Suppressor macrophage treated with lipopolysaccharide for 4 hours (primary cell): ENCODE measurements at regions not wholly inside any gene's neighbourhood (a gene's known extent, or its start where the extent isn't known, plus 50 kb on each side); places are given as distances from the start of the nearest gene placed in this dataset.

Experiments used
- DNase-seq: peaks from one replicate; pipeline ENCODE4 v3.0.0-alpha.2; 2020

DNA sequence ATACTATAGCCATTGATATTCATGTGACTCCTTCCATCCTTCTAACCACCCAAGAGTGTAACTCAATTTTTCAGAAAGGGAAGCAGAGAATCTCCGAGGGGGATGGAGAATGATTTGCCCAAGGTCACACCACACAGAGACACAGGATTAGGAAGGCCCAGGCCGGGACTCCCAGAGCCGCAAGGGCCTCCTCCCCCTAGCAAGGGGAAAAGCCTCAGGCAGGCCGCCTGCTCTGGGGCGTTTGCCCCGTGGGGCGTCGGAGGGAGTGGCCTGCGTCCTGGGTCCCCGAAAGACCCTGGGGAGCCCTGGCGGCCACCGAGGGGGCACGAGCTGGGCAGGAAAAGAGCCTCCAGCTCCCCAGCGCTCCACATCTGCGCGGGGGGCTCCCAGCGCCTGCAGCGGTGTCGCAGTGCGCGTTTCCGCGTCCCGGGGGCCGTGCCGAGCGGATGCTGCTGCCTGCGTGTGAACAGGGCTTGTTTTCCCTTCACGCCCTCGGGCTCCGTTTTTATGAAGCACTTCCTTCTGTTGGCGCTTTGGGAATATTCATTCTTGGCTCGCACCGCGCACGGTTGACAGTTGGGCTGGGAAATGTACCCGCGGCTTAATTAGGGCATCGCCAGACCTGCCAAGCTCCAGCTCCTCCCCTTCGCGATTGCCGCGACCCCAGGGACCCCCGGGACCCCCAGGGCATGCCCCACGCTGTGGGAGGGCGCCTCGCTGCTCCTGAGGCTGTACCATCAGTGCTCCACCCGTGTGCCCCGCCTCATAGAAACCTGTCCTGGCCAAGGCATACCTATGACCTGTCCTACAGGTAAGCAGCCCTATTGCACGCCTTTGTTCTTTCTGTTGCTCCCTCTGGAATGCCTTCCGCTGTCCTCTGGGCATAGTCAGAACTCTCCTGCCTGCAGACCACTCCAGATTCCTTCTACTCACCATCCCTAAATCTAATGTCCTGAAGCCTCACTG is 158.9 kb upstream of the GLI2 start:
- DNase-seq, result no peak

DNA sequence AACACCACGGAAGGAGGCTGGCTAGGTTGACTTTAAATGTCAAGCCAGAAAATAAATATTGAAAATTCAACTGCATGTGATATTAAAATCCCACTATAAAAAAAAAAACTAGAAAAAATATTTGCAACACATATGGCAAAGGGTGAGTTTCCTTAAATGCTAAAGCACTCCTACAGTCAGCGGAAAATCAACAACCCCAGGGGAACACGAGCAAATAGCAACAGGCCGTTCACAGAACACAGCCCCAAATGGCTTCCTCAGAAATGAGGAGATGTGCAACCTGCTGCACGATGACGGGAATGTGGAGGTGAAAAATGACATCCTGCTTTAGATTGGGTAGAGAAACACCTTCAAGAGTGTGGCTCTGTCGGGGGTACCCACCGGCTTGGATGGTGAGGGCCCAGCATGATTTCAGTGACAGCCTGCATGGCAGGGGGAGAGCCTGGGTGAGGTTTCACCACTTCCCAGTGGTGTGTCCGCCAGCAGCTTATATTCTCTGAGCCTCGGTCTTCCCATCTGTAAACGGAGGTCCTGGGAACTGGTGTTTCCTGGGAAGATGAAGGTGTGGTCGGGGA is 157.9 kb upstream of the GLI2 start:
- DNase-seq, result no peak

DNA sequence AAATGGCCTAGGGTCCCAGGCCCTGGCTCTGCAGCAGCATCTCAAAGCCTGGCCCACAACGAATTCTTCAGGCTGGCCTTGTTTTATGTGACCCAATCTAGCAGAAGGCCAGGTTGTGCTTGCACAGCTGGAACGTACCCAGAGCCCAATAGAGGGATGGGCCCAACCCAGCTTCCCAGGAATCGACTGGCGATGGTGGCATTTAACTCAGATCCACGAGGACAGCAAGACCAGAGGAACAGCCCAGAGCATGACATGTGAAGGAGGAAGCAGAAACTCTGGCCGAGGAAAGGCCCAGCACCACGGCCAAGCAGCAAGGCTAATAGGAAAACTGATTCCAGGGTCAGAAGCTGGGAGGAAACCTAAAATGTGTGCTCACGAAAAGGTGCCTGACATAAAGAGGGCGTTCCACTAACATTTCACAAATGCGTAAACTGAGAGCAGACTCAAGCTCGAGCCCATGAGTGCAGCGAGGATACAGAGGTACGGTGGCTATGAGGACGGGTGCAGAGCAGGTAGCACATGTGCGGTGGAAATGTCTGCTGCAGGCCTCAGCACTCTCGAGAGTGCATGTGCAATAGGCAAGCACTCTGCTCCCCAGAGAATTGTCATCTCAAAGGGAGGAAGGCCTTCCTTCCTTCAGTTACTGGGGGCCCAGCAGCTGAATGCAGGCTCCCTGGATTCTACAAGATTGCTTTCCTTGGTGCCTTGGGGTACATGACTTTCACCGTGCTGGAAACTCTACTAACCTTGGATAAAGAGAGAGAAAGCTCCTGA is 156.9 kb upstream of the GLI2 start:
- DNase-seq, result no peak

DNA sequence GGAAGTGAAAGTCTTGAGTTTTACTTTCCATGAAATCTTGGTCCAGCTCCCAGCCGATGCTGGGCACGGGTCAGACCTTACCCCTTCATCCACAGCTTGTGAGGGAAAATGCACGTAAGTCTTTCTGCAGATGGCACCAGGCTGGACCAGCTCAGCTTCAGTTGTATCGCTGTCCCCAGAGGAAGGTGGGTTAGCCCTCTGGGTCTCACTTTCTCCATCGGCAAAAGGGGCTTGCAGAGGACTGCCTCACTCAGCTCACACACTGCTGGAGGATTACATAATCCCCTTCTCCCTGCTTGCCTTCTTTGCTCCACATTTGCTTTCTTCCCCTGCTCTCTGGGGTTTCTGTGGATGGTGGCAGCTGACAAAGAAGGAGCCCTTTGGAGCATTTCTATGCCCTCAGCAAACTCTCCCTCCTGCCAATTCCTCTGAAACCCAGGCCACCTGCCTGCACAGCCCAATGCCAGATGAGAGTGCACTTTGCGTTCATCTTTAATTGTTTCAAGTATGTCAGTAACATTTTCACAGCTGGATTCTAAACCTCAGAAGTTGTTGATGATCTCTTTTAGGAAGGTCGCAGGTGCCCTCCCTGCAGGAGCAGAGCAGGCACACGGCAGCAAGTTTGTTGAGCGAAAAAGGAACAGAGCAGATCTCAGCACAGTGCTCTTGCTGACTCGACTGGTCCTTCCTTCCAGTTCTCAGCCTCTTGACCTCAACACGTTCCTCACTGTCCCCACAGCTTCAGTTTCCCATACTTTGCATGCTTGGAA is 155.6 kb upstream of the GLI2 start:
- DNase-seq, result no peak

DNA sequence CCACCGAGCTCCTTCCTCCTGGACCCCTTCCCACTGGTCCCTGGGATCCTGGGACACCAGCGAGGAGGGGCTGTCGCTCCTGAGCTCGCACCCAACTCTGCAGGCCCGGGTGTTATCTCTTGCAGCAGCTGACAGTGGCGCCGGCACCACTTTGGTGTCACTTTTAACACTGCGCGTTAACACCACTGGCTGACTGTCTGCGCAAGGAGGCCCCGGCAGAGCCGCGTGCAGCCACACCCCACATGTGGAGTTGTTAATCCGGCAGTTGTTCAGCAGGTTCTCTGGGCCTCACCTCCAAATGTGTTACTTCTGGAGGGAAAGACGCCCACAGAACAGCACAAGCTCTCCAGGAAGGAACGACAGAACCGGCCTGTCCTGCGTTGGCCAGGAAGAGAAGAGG is 155.0 kb upstream of the GLI2 start:
- DNase-seq, result no peak

DNA sequence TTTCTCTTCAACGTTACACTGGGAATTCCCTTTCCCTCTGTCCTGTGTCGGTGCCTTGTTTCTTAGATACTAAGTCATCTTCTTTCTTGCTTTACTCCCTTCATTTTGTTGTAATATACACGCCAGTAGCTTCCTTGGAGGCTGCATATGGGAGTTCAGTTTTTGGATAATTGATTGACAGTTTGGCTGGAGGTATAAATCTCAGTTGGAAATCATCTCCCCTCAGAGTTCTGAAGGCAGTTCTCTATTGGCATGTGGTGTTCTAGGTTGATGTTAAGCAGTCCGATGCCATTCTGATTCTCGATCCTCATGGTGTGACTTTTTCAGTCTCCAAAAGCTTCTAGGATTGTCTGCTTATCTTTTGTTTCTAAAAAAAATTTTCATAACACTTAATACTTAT is 152.5 kb upstream of the GLI2 start:
- no peak for DNase-seq

DNA sequence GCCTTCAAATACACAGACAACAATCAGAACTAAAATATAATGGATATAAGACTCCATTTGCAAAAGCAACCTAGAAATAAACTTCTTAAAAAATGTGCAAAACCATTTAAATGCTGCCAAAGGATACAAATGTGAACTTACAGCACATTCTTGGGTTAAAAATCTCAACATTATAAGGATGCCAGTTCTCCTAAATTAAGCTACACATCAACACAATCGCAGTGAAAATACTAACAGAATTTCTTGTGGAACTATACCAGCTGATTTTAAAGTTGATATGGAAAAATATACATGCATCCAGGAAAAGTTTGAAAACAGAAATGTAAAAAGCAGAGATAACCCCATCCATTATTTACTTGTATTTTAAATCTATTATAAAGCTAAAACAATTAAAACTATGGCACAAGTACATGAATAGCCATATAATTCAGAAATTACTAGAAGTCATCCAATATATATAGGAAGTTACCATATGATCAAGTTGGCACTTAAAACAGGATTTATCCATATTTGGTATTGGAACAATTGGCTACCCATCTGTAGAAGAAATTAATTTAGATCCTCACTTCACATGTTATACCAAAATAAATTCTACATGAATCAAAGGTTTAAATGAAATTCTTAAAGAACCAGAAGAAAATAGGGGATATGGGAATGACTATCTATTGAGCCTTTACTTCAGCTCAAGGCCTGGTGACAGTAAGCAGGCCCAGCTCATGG is 151.7 kb upstream of the GLI2 start:
- no peak for DNase-seq

DNA sequence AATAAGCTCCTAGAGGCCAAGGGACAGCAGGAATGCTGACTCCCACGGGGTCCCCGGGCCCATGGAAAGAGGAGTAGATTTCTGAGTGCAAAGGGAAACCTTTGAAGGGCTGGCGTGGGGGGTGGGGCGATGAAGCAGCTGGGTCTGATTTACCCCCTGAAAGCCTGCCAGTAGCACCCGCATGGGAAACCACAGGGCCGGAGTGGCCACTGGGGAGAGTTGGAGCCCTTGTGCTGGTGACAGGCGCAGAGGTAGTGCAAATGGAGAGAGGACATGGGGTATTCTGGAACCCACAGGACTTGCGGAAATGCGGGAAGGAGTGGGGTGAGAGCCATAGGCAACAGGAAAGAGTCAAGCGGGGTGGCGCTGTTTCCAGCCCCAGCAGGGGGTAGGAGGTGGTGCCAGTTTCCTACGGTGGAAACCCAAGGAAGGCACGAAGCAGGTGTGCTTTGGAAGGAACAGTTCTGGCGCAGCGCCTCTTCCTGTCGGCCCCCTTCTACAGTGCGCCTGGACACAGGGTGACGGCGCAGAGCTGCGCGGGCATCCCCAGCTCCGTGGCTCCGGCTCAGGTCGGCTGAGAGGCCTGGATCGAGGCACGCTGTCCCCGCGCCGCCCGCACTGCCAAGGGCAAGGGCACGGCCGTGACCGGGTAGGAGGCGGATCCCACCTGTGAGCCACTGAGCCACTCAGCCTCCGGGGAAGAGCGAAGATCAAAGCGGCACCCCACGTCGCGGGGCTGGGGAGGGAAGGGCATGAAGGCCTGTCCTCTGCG is 149.0 kb upstream of the GLI2 start:
- DNase-seq, result no peak

DNA sequence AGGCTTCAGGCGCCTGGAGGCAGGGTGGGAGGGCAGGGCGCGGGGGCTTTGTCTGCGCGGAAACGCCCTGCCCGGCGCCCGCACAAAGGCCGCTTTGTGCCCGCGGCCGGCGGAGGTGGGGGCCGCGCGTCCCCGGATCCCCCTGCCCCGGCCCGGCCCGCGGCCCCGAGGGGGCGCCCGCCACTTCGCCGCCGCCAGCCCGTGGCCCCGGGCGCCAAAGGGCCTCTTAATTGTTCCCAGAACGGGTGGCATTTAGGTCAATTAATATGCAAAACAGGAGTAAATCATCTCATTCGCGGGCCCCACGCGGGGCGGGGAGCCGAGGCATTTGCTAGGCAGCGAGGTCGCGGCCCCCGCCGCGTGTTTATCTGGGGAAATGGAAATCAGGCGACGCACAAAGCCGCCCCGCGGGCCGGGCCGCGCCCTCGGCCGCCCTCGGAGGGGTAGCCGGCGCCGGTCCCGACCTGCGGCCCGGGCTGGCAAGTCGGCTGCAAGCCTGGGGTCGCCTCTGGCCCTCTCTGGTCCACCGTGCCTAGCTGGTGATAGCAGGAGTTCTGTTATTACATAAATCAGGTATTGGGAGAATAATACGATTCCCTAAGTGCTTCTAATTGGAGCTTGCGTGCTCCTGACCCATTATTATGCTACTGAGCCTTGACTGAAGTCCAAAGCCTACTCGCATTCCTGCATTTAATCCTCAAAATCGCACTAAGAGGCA is 148.2 kb upstream of the GLI2 start:
- no peak for DNase-seq

DNA sequence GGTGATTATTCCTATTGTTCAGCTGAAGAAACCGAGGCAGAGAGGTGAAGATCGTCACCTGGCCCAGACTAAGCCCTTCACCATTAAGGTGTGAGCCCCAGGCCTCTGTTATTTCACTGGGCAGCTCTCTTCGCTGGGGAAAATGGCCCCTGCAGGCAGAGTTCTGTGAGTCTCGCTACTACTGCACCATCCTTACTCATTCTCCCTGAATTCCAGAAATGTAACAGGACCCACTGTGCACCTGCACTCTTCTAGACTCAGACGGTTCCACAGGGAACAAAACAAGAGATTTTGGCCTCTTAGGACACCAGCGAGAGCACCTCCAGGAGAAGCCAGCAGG is 147.7 kb upstream of the GLI2 start:
- DNase-seq, result no peak

DNA sequence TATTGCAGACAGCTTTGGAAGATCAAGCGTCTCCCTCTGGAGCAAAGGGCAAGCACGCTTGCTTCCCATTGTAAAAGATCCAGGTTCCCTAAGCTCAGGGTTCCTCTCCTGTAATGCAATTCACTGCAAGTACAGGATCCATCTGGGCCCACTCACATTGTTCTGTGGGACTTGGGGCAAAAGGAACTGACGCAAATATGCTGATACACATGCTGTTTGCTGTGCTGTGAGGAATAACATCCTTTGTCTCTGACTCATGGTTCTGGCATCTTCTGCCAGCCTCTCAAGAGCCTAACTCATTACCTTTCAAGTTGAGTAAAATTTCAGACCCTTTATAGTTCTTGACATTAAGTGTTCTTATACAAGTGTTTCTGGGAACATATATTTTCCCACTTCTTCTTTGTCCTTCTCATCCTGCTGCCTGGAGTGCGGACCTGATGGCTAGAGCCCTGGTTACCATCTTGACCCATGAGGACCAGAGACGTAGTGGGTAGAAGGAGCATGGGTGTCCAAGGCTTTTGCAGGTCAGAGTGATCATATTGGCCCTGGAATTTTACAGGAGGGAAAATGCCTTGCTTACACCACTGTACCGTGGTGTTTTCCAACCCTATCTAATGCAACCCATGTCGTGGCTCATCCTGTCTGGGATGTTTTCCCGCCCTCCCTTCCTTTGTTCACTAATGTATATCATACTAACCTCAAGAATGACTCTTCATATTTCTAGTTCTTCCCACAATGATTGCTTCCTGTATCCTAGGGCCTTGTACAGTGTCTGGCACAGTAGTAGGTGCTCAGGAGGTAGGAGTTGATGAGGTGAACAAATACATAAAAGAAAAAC is 145.7 kb upstream of the GLI2 start:
- DNase-seq, result no peak

DNA sequence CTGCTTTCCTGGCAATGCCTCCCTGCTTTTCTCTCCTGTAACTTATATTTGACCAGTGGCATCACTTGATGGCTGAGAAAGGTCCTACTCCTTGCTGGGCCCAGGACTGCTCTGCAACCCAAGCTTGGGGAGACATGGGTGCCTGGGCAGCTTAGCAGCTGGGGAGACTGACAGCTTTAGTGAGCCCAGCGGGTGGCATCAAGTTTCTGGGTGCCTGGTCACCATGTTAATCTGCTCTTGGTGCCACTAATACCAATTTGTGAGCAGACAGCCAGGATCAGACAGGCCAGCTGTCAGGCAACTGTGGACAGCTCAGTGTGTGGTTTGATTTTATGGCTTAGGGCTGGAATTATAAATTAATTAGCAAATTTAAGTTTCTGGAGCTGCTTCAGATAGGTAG is 144.8 kb upstream of the GLI2 start:
- no peak for DNase-seq

DNA sequence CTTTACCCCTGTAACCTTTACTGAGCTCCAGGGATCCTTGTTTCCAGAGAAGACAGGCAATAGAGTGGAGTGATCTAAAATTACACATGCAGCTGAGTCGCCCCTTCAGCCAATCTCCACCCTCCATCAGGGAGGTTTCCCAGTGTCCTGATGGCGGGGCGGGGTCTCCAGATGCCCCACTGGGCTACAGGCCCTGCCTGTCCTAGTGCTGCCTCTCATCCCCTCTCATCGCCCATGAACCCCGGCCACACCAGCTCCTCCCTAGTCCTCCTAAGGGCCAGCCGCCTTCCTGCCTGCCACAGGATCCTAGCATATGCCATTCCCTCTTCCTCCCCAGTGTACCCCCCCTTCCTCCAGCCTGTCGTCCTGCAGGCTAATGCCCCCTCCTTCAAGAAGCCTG is 144.1 kb upstream of the GLI2 start:
- DNase-seq, result no peak

DNA sequence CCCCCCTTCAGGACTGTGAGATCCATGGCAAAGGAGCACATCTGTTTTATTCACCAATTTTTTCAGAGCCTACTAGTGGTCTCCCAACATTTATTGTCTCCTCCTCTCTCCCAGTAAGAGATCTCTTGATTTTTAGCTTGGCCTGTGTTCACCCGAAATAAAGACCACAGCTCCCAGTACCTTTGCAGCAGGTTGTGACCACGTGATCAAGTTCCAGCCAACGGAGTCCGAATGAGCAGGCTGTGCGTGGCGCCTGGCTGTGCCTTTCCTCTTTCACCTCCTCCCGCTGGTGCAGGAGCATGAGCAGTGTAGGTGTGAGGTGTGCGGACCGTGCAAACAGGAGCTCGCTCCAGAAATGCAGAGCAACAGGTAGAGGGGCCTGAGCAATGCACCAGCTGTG is 143.6 kb upstream of the GLI2 start:
- no peak for DNase-seq

DNA sequence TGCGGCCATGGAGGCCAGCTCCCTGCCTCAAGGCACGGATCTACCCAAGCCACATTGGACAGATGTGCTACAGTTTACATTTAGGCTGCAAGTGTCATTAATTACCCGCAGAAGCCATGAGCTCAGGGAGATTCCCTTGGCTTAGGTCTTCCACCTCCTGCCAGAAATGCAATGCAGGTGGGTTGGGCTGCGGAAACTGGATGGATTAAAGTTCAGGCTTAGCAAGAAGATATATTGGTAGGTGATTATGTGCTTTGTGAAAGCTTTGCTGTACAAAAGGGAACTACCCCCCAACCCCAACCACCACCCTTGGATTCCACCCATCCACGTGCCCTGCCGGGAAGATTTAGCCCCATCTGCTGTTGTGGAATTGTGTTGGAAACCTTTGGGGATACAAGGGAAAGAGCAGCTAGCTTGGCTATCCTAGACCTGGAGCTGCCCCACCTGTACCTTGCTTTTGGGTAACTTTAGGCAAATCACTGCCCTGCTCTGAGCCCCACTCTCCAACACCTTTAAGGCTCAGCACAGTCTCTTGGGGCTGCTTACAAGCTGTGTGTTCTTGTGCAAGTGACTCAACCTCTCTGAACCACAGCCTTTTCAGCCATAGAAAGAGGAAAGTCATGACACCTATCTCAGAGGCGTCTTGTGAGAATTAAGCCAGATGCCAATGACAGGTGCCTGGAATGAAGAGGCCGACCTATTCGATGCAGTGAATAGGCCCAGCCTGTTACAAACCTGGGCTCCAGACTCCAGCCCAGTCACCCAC is 141.6 kb upstream of the GLI2 start:
- no peak for DNase-seq

DNA sequence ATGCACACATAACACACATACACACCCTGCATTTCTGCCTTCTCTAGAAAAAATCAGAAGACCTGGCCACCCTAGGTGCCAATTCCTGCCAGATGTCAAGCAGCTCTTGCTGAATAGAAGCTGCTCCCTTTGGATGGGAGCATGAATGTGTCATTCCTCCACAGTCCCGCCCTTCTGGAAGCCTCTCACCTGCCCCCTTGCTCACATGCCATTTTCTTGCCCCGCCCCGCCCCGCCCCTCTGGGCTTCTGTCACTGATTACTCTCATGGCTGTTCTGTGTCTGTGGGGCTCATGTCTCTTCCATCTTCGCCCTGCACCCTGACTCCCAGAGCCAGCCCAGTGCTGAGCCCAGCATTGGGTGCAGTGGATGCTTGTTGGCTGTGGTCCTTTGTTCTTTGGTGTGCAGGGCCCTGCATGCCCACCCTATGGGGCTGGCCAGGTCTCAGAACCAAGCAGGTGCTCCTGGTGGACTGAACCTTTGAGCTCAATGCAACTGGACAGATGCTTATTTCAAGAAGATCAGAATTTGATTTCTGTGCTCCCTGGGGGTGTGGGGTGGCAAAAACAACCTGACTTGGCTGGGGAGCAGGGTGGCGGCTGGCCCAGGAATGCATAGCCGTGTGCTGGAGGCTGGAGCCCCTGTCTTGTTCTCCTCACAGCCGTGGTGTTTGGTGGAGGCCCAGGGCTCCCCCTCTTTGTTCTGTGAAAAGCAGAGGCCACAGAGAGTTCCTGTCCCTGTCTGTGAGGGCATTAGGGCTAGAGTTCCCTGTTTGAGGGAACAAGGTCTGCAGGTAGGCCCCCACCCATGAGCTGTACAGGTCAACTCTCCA is 140.6 kb upstream of the GLI2 start:
- DNase-seq, result no peak

DNA sequence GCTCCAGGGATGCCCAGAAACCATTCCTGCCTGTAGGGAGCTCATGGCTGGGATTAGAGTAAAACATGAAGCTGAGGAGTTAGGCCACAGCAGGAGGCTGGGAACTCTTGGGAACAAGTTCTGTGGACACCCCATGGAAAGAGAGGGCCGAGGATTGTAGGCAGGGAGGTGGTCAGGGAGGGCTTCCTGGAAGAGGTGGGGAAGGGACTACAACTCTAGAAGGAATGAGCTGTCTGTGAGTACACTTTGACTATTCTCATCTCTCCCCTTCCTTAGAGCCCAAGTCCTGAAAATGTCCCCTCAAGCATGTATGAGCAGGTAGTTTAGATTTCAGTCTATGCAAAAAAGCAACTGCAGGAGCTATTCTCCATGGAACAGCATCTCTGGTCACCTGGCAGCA is 139.9 kb upstream of the GLI2 start:
- no peak for DNase-seq

DNA sequence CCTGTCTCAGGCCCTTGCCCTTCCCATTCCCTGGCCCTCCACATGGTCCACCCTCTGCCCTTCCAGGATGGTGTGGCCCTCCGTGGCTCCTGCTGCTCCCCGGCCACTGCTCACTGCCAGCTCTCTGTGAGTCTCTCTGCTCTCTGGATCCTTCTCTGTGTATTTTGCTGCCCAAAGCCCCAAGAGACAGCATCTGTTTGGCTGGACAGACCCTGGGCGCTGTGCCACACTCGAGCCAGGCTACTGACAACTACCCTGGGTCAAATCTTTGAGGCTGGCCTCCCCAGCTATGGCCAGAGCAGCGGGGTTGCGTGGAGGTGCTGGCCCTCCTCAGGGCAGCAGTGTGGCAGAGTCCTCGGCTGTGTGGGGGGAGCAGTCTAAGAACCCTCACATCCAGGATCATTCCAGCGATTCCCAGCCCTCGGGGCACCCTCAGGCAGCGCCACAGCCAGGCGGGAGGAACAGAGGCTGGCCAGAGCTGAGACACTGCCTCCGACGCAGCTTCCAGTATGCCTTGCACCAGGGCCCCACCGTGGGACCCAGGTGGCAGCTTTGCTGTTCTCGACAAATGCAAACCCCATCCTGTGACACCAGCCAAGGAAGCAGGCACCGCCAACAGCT is 139.4 kb upstream of the GLI2 start:
- DNase-seq, result no peak
